ENCODE measurements at regions not wholly inside any gene's neighbourhood (a gene's known extent, or its start where the extent isn't known, plus 50 kb on each side); places are given as distances from the start of the nearest gene placed in this dataset.

DNA sequence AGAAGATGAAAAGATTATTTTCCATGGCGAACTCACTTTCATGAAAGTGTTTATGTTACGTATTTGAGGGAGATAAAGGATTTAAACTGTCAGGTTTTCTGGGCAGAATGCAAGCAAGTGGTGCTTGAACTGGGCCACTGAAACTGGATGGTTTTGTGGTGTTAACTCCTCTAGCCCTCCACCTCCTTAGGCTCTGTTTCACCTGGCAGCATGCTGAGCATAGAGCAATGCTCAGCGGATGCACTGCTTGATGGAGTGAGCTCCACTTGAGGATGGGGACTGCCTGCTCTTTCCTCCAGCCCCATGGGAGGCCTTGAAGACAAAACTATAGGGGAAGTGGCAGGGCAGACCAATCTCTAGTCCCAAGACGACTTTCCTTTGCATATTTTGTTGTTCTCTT is 345.8 kb downstream of the TDRD15 start:
- Histone ChIP-seq H3K27ac (ENCODE audit: low read length) (no peak overlapping the region), H3K9me3 (ENCODE audit: control insufficient read depth, insufficient read depth, low read depth, low read length) (no peaks in the 10 kb centered on the region), H3K4me1 (ENCODE audit: control insufficient read depth, insufficient read depth, low read length) (no peaks in the 10 kb centered on the region), H3K4me3 (ENCODE audit: low read depth in 2 of 2, low read length in 2 of 2) (no peak overlapping the region), H3K27me3 (ENCODE audit: control insufficient read depth, insufficient read depth, low read length) (no peaks in the 10 kb centered on the region), H3K36me3 (ENCODE audit: control insufficient read depth, insufficient read depth, low read length) (no peaks in the 10 kb centered on the region)
- POLR2A ChIA-PET = no interaction called here
- BruUV-seq (replicated peaks) = no TSS peak
- in situ Hi-C loops (cut with HindIII; ENCODE audit: low pct_unique_long_range_greater_than_20kb, low sequenced_read_pairs) = no loop called here
- TF ChIP-seq, protein P1, sequence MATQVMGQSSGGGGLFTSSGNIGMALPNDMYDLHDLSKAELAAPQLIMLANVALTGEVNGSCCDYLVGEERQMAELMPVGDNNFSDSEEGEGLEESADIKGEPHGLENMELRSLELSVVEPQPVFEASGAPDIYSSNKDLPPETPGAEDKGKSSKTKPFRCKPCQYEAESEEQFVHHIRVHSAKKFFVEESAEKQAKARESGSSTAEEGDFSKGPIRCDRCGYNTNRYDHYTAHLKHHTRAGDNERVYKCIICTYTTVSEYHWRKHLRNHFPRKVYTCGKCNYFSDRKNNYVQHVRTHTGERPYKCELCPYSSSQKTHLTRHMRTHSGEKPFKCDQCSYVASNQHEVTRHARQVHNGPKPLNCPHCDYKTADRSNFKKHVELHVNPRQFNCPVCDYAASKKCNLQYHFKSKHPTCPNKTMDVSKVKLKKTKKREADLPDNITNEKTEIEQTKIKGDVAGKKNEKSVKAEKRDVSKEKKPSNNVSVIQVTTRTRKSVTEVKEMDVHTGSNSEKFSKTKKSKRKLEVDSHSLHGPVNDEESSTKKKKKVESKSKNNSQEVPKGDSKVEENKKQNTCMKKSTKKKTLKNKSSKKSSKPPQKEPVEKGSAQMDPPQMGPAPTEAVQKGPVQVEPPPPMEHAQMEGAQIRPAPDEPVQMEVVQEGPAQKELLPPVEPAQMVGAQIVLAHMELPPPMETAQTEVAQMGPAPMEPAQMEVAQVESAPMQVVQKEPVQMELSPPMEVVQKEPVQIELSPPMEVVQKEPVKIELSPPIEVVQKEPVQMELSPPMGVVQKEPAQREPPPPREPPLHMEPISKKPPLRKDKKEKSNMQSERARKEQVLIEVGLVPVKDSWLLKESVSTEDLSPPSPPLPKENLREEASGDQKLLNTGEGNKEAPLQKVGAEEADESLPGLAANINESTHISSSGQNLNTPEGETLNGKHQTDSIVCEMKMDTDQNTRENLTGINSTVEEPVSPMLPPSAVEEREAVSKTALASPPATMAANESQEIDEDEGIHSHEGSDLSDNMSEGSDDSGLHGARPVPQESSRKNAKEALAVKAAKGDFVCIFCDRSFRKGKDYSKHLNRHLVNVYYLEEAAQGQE (IDR thresholded peaks at IDR 0.05; ENCODE audit: insufficient read depth in 1 of 2, low read depth in 2 of 2, low read length in 1 of 2) = no peak
- TF ChIP-seq SIN3A (IDR thresholded peaks at IDR 0.05; ENCODE audit: borderline replicate concordance, insufficient read depth, low read depth, low read length) = no peak
- TF ChIP-seq, protein P2, sequence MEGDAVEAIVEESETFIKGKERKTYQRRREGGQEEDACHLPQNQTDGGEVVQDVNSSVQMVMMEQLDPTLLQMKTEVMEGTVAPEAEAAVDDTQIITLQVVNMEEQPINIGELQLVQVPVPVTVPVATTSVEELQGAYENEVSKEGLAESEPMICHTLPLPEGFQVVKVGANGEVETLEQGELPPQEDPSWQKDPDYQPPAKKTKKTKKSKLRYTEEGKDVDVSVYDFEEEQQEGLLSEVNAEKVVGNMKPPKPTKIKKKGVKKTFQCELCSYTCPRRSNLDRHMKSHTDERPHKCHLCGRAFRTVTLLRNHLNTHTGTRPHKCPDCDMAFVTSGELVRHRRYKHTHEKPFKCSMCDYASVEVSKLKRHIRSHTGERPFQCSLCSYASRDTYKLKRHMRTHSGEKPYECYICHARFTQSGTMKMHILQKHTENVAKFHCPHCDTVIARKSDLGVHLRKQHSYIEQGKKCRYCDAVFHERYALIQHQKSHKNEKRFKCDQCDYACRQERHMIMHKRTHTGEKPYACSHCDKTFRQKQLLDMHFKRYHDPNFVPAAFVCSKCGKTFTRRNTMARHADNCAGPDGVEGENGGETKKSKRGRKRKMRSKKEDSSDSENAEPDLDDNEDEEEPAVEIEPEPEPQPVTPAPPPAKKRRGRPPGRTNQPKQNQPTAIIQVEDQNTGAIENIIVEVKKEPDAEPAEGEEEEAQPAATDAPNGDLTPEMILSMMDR (IDR thresholded peaks at IDR 0.05) = no peak
- TF ChIP-seq TCF7L2 (IDR thresholded peaks at IDR 0.05; ENCODE audit: low read depth, low read length) = no peak
- TF ChIP-seq POLR2AphosphoS5 (IDR thresholded peaks at IDR 0.05; ENCODE audit: low read depth, low read length) = no peak
- no peak for ATAC-seq
- CTCF ChIA-PET = interaction anchor here (0.6 kb wide), 1 partner anchor 106 kb away, joined by 3 read pairs; no protein-coding TSS in a partner anchor
- intact Hi-C loops (cut with micrococcal nuclease; ENCODE audit: unreplicated experiment) = no loop called here
- DNase-seq (ENCODE audit: low read depth, low spot score) = no peak

GRCh38 chr2:21480162-21480561 is 356.4 kb downstream of the TDRD15 start:
- no peaks in the 10 kb centered on the region for H3K36me3 ChIP-seq (ENCODE audit: control insufficient read depth, insufficient read depth, low read length)
- no peak overlapping the region for H3K27ac ChIP-seq (ENCODE audit: low read length)
- H3K4me3 ChIP-seq (ENCODE audit: low read depth in 2 of 2, low read length in 2 of 2) = no peak overlapping the region
- intact Hi-C loops (cut with micrococcal nuclease; ENCODE audit: unreplicated experiment) (no loop called here), in situ Hi-C loops (cut with HindIII; ENCODE audit: low pct_unique_long_range_greater_than_20kb, low sequenced_read_pairs) (no loop called here)
- CTCF ChIA-PET = no interaction called here
- TF ChIP-seq SIN3A (IDR thresholded peaks at IDR 0.05; ENCODE audit: borderline replicate concordance, insufficient read depth, low read depth, low read length) = no peak
- no peak for TF ChIP-seq POLR2AphosphoS5 (IDR thresholded peaks at IDR 0.05; ENCODE audit: low read depth, low read length)
- no peak for TF ChIP-seq TCF7L2 (IDR thresholded peaks at IDR 0.05; ENCODE audit: low read depth, low read length)
- TF ChIP-seq, protein P2 (IDR thresholded peaks at IDR 0.05) = no peak
- TF ChIP-seq, protein P1 (IDR thresholded peaks at IDR 0.05; ENCODE audit: insufficient read depth in 1 of 2, low read depth in 2 of 2, low read length in 1 of 2) = no peak
- no peaks in the 10 kb centered on the region for H3K9me3 ChIP-seq (ENCODE audit: control insufficient read depth, insufficient read depth, low read depth, low read length)
- DNase-seq (ENCODE audit: low read depth, low spot score) (no peak), ATAC-seq (no peak)
- no peaks in the 10 kb centered on the region for H3K4me1 ChIP-seq (ENCODE audit: control insufficient read depth, insufficient read depth, low read length)
- POLR2A ChIA-PET = no interaction called here
- BruUV-seq (replicated peaks) = no TSS peak
- H3K27me3 ChIP-seq (ENCODE audit: control insufficient read depth, insufficient read depth, low read length) = no peaks in the 10 kb centered on the region

All from Panc1 (cell line).